ENCODE measurements at regions not wholly inside any gene's neighbourhood (a gene's known extent, or its start where the extent isn't known, plus 50 kb on each side); places are given as distances from the start of the nearest gene placed in this dataset.

DNA sequence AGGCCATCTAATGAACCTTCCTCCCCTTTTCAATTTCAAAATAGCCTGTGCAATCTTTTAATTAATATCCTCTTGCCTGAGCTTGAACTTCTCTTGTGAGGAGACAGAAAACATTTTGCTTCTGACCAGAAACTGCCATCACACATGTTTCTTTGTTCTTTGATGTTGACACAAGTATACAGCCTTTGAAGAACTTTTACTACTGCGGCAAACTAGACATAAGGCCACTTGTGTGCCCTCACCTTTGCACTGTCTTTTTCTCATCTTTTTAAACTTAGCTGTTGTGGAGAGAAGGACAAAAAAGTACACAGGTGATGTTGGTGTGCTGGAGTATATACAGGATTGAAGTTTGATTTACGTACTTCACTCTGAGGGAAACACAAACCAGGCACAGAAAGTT lies 116.3 kb upstream of the C1GALT1C1 start:
- WGBS, 2 donors, result 69 to 77% methylated on average over 2 of the region's 2 CpGs
- DNase-seq, result no peak
- H3K27me3 ChIP-seq, result no peaks in the 10 kb centered on the region
- no peaks in the 10 kb centered on the region for H3K9me3 ChIP-seq
- no peaks in the 10 kb centered on the region for H3K4me1 ChIP-seq
- TF ChIP-seq, protein P1, sequence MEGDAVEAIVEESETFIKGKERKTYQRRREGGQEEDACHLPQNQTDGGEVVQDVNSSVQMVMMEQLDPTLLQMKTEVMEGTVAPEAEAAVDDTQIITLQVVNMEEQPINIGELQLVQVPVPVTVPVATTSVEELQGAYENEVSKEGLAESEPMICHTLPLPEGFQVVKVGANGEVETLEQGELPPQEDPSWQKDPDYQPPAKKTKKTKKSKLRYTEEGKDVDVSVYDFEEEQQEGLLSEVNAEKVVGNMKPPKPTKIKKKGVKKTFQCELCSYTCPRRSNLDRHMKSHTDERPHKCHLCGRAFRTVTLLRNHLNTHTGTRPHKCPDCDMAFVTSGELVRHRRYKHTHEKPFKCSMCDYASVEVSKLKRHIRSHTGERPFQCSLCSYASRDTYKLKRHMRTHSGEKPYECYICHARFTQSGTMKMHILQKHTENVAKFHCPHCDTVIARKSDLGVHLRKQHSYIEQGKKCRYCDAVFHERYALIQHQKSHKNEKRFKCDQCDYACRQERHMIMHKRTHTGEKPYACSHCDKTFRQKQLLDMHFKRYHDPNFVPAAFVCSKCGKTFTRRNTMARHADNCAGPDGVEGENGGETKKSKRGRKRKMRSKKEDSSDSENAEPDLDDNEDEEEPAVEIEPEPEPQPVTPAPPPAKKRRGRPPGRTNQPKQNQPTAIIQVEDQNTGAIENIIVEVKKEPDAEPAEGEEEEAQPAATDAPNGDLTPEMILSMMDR (IDR thresholded peaks at IDR 0.05), result no peak
- no peak for TF ChIP-seq POLR2A (IDR thresholded peaks at IDR 0.05)
- no peaks in the 10 kb centered on the region for H3K36me3 ChIP-seq
- no peak overlapping the region for H3K27ac ChIP-seq
- intact Hi-C loops (cut with DNase I), result no loop called here
- no peak overlapping the region for H3K4me3 ChIP-seq

GRCh38 chrX:120742946-120743665 lies 113.3 kb upstream of the C1GALT1C1 start:
- WGBS, 2 donors, result 40 to 60% methylated on average over 1 to 5 of the region's 5 CpGs
- no peaks in the 10 kb centered on the region for H3K9me3 ChIP-seq
- DNase-seq, result no peak
- no peaks in the 10 kb centered on the region for H3K36me3 ChIP-seq
- TF ChIP-seq POLR2A (IDR thresholded peaks at IDR 0.05), result no peak
- TF ChIP-seq, protein P1 (IDR thresholded peaks at IDR 0.05), result no peak
- H3K4me1 ChIP-seq, result no peaks in the 10 kb centered on the region
- intact Hi-C loops (cut with DNase I), result no loop called here
- no peaks in the 10 kb centered on the region for H3K27me3 ChIP-seq
- no peak overlapping the region for H3K27ac ChIP-seq
- no peak overlapping the region for H3K4me3 ChIP-seq

DNA sequence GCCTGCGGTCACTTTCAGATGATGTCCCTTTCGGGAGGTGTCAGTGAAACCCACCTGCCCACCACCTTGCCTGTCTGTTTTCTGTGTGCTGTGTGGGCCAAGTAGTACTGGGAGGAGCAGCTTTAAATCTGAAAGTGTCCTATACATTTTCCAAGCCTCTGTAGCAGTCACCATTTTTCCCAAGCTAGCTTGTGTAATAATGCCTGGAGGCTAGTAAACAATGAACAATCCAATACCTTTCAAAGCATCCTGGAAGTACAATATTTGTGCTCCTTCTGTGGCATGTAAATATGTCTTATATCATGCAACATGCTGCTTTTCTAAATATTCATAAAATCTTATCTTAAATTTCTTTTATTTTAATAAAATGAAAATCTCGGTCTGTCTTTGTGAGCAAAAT lies 111.6 kb upstream of the C1GALT1C1 start:
- no peaks in the 10 kb centered on the region for H3K4me1 ChIP-seq
- TF ChIP-seq POLR2A (IDR thresholded peaks at IDR 0.05), result no peak
- TF ChIP-seq, protein P1 (IDR thresholded peaks at IDR 0.05), result no peak
- H3K4me3 ChIP-seq, result no peak overlapping the region
- H3K27ac ChIP-seq, result no peak overlapping the region
- H3K9me3 ChIP-seq, result no peaks in the 10 kb centered on the region
- 91% methylated on average over 1 to 3 of the region's 3 CpGs for WGBS, 2 donors
- no peaks in the 10 kb centered on the region for H3K36me3 ChIP-seq
- DNase-seq, result no peak
- intact Hi-C loops (cut with DNase I), result no loop called here
- no peaks in the 10 kb centered on the region for H3K27me3 ChIP-seq

DNA sequence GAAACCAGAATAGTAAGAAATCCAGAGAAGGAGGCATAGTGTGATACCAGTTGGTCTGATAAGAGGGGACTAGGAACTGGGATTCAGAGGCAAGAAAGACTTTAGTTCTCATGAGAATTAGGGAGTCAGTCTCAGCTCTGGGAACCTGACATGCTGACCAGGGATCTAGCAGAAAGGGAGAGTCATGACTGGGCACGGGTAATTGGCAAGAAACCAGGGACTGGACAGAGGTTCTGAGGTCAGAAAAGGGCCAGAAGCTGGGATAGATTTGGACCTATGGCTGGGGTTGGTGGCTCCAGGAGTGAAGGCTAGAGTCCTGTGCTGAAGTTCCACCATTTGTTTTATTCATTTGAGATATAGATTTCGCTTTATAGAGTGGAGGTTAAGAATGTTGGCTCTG lies 110.2 kb upstream of the C1GALT1C1 start:
- no peak overlapping the region for H3K4me3 ChIP-seq
- H3K27ac ChIP-seq, result no peak overlapping the region
- no peak for DNase-seq
- no peaks in the 10 kb centered on the region for H3K9me3 ChIP-seq
- WGBS, 2 donors, result 51 to 76% methylated on average over 2 of the region's 2 CpGs
- no peaks in the 10 kb centered on the region for H3K36me3 ChIP-seq
- TF ChIP-seq, protein P1 (IDR thresholded peaks at IDR 0.05), result no peak
- TF ChIP-seq POLR2A (IDR thresholded peaks at IDR 0.05), result no peak
- no peaks in the 10 kb centered on the region for H3K4me1 ChIP-seq
- H3K27me3 ChIP-seq, result no peaks in the 10 kb centered on the region
- intact Hi-C loops (cut with DNase I), result no loop called here

DNA sequence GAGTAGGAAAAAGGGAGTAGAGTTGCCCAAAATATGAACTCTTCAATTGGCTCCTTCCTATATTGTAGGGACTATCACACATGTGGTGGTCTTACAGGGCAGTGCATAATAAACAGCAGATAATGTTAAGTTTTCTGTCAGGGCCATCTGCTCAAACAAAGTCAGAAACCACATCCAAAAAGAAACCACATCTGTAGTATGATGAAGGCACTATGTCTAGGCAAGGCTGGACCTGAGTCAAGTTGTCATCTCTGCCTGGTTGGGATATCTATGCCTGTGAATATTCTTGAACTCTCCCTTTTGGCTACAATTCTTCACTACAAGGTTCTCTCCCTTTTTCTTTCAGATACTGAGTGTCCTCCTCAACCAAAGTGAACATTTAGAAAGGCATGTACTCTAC lies 109.4 kb upstream of the C1GALT1C1 start:
- no peak for DNase-seq
- no peaks in the 10 kb centered on the region for H3K27me3 ChIP-seq
- H3K4me3 ChIP-seq, result no peak overlapping the region
- H3K36me3 ChIP-seq, result no peaks in the 10 kb centered on the region
- no peak for TF ChIP-seq POLR2A (IDR thresholded peaks at IDR 0.05)
- TF ChIP-seq, protein P1 (IDR thresholded peaks at IDR 0.05), result no peak
- H3K4me1 ChIP-seq, result no peaks in the 10 kb centered on the region
- no peak overlapping the region for H3K27ac ChIP-seq
- H3K9me3 ChIP-seq, result no peaks in the 10 kb centered on the region
- intact Hi-C loops (cut with DNase I), result no loop called here

All from esophagus squamous epithelium (tissue), 5 donors.